GM12801 (cell line): ENCODE measurements at regions not wholly inside any gene's neighbourhood (a gene's known extent, or its start where the extent isn't known, plus 50 kb on each side); places are given as distances from the start of the nearest gene placed in this dataset.

Experiments used
- TF ChIP-seq, protein P1 (sequence below): IDR thresholded peaks from one replicate; pipeline ENCODE4 v1.5.1; 2011; ENCODE audit warnings: control low read depth; ENCODE audit not compliant: insufficient read length; ENCODE audit errors: extremely low read depth

DNA sequence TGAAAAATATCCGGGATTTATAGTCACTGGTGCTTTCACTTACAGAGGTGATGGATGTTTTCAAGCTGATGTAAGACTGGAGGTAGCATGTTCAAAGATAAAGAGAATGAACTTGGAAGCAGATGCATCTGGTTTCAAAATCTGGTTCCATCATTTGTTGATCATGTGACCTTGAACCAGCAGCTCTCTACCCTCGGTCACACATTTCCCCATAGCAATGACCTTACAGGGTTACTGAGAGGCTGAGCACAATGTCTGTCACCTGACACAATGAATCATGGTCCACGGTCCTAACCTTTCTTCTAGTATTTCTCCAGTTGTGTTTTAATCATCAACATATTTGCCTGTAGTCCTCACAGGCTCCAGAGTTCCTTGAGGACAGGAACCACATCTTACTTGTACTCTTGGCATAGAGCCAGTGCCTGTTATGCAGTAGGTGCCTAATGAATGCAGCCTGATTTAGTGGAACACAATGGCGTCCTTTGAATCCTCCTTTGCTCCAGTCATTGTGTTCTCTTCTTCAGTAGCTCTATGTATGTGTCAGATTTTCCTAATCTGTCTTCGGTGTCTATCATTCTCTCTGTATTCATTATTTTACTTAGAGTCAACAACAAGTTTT, 667.3 kb downstream of the PTPRU start:
- TF ChIP-seq, protein P1, sequence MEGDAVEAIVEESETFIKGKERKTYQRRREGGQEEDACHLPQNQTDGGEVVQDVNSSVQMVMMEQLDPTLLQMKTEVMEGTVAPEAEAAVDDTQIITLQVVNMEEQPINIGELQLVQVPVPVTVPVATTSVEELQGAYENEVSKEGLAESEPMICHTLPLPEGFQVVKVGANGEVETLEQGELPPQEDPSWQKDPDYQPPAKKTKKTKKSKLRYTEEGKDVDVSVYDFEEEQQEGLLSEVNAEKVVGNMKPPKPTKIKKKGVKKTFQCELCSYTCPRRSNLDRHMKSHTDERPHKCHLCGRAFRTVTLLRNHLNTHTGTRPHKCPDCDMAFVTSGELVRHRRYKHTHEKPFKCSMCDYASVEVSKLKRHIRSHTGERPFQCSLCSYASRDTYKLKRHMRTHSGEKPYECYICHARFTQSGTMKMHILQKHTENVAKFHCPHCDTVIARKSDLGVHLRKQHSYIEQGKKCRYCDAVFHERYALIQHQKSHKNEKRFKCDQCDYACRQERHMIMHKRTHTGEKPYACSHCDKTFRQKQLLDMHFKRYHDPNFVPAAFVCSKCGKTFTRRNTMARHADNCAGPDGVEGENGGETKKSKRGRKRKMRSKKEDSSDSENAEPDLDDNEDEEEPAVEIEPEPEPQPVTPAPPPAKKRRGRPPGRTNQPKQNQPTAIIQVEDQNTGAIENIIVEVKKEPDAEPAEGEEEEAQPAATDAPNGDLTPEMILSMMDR: no peak

DNA sequence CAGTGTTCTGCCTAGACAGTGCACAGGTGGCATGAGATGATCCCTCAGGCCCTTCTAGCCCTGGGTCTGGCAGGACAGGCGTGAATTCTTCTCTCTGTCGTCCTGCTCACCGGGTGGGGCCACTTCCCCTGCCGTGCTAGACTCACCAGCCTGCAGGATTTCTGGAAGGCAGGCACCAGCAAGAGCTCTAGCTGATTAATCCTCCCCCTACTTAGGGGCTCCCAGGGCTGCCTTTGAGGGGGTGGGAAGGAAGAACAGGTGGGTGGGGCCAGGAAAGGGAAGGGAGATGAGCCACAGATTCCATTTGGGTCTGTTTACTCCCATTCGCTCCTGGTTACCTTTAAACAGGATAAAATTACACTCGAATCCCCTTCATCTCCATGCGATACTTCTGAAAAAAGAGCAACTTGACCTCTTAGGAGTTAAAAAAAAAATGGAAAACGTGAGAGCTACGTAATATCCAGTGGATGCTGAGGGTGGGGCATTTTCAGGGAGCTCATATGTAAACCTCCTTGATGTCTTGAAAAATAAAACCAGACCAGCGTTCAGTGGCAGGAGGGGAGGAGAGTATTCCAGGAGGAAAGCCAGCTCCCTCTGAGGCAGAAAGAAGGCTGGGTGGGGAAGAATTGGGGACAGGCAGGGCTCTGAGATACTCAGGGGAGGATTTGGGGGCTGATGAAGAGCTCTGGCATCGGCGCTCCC, 665.5 kb downstream of the PTPRU start:
- TF ChIP-seq, protein P1: no peak

DNA sequence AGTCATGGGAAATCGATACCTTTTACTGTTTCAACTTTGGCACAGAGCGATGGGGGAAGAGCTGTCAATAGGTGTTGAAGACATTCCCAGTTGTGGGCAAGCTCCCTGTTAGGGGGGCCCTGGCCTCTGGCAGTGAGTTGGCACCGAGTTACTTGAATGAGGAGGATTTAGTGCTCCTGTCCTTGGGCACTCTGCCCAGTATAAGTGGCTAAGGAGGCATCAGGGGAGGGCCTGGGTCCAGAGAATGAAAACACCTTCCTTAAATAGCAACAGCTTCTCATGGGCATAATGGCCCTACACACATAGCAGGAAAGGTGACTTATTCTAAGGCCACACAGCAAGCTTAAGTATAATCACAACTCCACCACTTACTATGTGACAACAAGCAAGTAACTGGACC, 664.4 kb downstream of the PTPRU start:
- TF ChIP-seq, protein P1: no peak

DNA sequence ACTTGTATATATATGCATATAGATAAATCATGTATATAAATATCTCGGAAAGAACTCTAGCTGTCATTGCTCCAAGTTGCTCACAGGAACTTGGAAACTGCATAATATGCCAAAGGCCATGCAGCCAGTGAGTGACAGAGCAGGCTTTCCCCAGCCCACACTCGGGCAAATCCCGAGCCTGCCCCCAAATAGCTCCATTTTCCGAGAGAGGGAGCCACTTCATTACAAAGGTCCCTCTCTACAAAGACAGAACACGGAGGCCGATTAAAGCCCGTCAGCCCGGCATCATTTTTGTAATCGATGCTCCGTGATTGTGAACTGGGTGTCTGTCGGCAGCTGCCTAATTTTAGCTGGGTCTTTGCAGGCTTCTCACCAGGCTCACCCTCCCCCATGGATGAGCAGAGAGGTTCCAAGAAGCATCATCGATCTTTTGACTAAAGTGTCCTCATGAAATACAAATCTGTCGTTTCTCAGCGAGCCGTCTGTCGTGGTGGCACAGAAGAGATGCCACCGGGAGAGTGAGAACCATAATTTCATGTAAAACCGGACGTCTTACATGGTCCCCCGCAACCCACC, 663.9 kb downstream of the PTPRU start:
- TF ChIP-seq, protein P1: no peak

DNA sequence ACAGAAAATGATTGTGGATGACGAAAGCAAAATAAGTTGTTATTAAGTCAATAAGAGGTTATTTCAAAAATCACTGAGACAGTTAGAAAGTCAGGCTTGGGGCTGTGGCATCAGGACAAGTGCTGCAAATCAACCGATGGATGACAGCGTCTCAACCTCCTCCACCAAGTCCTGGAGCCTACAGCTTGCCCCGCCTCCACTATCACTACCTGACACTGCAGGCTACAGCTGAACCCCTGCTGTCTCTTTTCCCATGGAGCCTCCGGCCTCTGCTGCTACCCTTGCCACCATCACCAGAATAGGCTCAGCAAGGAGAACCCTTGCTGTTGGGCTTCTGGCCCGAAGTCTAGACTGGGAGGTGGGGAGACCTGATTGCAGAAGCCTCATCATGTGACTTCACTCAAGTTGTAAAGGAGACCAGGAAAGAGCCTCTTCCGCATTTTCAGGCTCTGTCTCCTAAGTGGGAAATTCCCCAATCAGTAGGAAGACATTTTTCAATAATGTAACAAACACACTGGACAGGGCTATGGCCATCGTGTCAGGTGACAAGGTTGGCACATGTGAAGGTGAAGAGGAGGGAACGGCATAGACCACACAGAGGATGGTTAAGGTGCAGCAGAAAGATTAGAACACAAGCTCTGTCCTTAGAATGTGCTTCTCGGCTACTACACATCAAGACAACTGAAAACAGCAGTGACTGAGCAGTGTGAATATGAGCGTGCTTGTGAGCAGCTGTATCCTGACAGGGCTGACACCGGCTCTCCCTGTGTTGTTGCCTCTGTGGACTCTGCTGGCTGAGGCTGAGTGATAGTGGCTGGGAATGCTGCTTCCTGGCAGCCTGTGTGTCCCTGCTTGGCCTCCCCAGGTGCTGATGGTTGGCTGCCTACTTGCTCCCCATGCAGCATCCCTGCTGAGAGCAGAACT, 660.7 kb downstream of the PTPRU start:
- TF ChIP-seq, protein P1: no peak

DNA sequence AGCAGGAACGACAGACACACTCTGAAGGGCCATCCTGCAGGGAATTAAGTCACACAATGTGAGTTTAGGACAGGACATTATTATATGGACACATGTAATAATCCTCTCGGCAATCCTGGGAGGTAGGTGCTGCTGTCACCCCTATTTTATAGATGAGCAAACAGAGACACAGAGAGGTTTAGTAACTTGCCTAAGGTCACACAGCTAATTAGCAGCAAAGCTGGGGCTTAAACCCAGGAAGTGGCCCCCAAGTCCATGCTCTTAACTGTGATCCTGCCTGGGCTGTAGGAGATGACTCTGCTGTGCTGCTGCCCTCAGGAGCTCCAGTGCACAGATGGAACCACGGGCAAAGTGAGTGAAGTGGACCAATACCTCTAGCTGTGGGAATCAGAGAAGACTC, 660.0 kb downstream of the PTPRU start:
- TF ChIP-seq, protein P1: no peak

DNA sequence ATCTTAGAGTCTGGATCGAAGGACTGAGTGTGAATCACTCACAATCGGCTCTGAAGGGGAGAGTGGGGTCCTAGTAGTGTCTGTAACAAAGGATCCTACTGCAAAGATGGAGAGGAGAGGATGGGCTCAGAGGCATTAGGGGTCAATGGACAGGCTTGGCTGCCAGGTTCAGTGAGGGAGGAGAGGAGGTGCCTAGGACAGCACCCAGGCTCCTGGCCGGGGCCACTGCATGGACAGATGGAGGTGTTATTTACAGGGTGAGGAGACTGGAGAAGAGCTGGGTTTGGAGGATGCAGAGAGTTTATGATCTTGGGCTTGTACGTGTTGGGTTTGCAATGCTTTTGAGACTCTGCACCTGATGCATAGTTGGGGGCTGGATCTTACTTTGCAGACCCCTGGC, 658.9 kb downstream of the PTPRU start:
- TF ChIP-seq, protein P1: no peak
